ENCODE measurements at regions not wholly inside any gene's neighbourhood (a gene's known extent, or its start where the extent isn't known, plus 50 kb on each side); places are given as distances from the start of the nearest gene placed in this dataset.

DNA sequence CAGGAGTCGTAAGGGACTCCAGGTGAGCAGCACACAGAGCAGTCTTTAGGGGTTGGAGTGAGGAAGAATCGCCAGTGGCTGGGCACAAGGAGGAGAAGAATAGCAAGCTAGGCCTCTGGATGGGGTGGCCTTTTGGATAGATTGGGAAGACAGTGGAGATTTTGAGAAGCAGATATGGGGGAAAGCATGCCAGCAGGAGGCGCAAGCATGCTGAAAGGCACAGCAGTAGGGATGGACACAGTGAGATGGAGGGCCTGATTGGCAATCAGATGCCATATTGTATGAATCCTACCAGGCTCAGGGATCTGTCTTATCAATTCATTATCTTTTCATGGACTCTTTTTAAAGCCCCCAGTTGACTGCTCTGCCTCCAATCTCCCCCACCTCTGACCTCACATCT lies 60.4 kb upstream of the MAGEA4 start:
- CTCF ChIA-PET, result no interaction called here

DNA sequence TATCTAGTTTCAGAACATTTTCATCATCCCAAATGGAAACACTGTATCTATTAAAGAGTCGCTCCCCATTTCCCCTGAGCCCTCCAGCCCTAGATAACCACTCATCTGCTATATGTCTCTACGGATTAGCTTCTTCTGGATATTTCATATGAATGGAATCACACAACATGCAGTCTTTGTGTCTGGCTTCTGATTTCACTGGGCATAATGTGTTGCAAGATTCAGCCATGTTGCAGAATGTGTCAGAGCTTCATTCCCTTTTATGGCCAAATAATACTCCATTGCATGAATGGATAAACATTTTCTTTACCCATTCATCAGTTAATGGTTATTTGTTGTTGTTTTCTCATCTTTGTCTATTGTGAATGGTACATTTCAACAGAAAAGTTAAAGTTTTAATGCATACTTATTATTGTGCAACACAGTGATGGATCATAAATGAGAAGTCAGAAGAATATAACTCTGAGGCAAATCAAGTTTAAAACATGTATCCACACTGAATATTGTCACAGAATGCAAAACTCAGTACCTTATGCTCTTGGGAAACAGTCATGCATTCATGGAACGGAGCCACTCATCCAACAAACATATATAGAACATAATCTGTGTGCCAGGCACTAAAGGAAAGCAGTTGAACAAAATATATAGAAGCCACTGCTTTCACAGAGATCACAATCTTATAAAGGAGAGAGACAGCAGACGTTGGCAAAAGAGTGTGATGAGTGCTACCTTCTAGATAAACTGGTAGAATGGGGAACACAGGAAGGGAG lies 57.8 kb upstream of the MAGEA4 start:
- no peak for DNase-seq
- Mint-ChIP-seq H3K36me3 (ENCODE audit: low read depth) (no peaks in the 10 kb centered on the region), H3K4me1 (ENCODE audit: low read depth) (no peaks in the 10 kb centered on the region), H3K9me3 (no peaks in the 10 kb centered on the region), H3K27ac (no peak overlapping the region), H3K4me3 (no peak overlapping the region), H3K27me3 (ENCODE audit: low read depth) (peaks cover 2% of the 10 kb centered on the region)
- CTCF ChIA-PET, result no interaction called here
- intact Hi-C loops (cut with micrococcal nuclease), result no loop called here

More for the DNA sequence above, 60.4 kb upstream of the MAGEA4 start:
- H3K9me3 Mint-ChIP-seq, result no peaks in the 10 kb centered on the region
- H3K36me3 Mint-ChIP-seq (ENCODE audit: low read depth), result no peaks in the 10 kb centered on the region
- peaks cover 4% of the 10 kb centered on the region for H3K27me3 Mint-ChIP-seq (ENCODE audit: low read depth)
- no peak overlapping the region for H3K27ac Mint-ChIP-seq
- no peak overlapping the region for H3K4me3 Mint-ChIP-seq
- intact Hi-C loops (cut with micrococcal nuclease), result no loop called here
- no peaks in the 10 kb centered on the region for H3K4me1 Mint-ChIP-seq (ENCODE audit: low read depth)
- no peak for DNase-seq

DNA sequence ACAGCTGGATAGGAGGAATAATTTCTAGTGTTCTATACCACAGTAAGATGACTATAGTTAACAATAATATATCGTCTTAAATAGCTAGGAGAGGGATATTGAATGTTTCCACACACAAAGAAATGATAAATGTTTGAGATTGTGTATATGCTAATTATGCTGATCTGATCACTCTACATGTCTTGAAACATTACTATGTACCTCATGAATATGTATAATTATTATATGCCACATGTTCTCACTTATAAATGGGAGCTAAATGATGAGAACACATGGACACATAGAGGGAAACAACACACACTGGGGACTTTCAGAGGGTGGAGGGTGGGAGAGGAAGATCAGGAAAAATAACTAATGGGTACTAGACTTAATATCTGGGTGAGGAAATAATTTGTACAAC lies 53.2 kb upstream of the MAGEA4 start:
- H3K4me1 Mint-ChIP-seq (ENCODE audit: low read depth), result no peaks in the 10 kb centered on the region
- no peak overlapping the region for H3K27ac Mint-ChIP-seq
- no peaks in the 10 kb centered on the region for H3K27me3 Mint-ChIP-seq (ENCODE audit: low read depth)
- H3K36me3 Mint-ChIP-seq (ENCODE audit: low read depth), result no peaks in the 10 kb centered on the region
- DNase-seq, result no peak
- CTCF ChIA-PET, result interaction anchor here (0.5 kb wide), 1 partner anchor 262 kb away, joined by 3 read pairs; no protein-coding TSS in a partner anchor
- intact Hi-C loops (cut with micrococcal nuclease), result no loop called here
- H3K4me3 Mint-ChIP-seq, result no peak overlapping the region
- H3K9me3 Mint-ChIP-seq, result no peaks in the 10 kb centered on the region

- CTCF ChIA-PET, result no interaction called here
- Mint-ChIP-seq H3K27ac (no peak overlapping the region), H3K4me3 (no peak overlapping the region), H3K27me3 (ENCODE audit: low read depth) (no peaks in the 10 kb centered on the region), H3K36me3 (ENCODE audit: low read depth) (no peaks in the 10 kb centered on the region), H3K9me3 (no peaks in the 10 kb centered on the region), H3K4me1 (ENCODE audit: low read depth) (no peaks in the 10 kb centered on the region)
- DNase-seq, result no peak
- intact Hi-C loops (cut with micrococcal nuclease), result no loop called here
Observed at GRCh38 chrX:151860827-151861226, 51.9 kb upstream of the MAGEA4 start.

Data from activated naive CD4-positive, alpha-beta T cell treated with anti-CD3 and anti-CD28 coated beads for 36 hours (primary cell).